ENCODE measurements at regions not wholly inside any gene's neighbourhood (a gene's known extent, or its start where the extent isn't known, plus 50 kb on each side); places are given as distances from the start of the nearest gene placed in this dataset.

DNA sequence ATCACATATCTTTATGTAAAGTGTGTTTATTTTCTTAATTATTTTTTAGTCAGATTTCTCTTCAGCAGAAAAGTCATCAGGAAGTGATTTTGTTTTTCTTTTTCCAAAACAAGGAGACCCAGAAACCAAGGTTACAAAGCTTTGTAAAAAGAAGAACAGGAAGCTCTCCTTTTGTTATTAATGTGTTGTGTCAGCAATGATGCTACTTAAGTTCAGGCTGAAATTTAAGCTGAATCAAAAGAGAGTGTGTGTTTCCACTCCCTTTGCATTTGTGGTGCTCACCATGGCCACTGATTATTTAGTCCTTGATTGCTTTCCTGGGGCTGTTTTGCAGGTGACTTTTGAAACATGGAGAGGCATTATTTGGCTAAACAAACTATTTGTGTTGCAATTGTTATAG lies 155.3 kb upstream of the ATP2B1 start:
- H3K36me3 ChIP-seq, result no peaks in the 10 kb centered on the region
- TF ChIP-seq, protein P1, sequence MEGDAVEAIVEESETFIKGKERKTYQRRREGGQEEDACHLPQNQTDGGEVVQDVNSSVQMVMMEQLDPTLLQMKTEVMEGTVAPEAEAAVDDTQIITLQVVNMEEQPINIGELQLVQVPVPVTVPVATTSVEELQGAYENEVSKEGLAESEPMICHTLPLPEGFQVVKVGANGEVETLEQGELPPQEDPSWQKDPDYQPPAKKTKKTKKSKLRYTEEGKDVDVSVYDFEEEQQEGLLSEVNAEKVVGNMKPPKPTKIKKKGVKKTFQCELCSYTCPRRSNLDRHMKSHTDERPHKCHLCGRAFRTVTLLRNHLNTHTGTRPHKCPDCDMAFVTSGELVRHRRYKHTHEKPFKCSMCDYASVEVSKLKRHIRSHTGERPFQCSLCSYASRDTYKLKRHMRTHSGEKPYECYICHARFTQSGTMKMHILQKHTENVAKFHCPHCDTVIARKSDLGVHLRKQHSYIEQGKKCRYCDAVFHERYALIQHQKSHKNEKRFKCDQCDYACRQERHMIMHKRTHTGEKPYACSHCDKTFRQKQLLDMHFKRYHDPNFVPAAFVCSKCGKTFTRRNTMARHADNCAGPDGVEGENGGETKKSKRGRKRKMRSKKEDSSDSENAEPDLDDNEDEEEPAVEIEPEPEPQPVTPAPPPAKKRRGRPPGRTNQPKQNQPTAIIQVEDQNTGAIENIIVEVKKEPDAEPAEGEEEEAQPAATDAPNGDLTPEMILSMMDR (IDR thresholded peaks at IDR 0.05), result no peak
- DNase-seq (no peak), ATAC-seq (peak; percentile 58)
- H3K4me1 ChIP-seq, result peaks cover 0 to 27% of the 10 kb centered on the region in 2 donors
- peak overlapping the region; percentile 49 to 92 for H3K27ac ChIP-seq
- H3K4me3 ChIP-seq, result no peak overlapping the region
- H3K27me3 ChIP-seq, result no peaks in the 10 kb centered on the region
- intact Hi-C loops (cut with DNase I), result no loop called here
- H3K9me3 ChIP-seq, result no peaks in the 10 kb centered on the region

- Histone ChIP-seq H3K9me3 (no peaks in the 10 kb centered on the region), H3K27ac (peak overlapping the region; percentile 49 to 92), H3K4me1 (peaks cover 0 to 27% of the 10 kb centered on the region in 2 donors), H3K36me3 (no peaks in the 10 kb centered on the region), H3K27me3 (no peaks in the 10 kb centered on the region), H3K4me3 (no peak overlapping the region)
- DNase-seq (no peak), ATAC-seq (peak; percentile 54)
- TF ChIP-seq, protein P1 (IDR thresholded peaks at IDR 0.05), result no peak
- intact Hi-C loops (cut with DNase I), result no loop called here
These were observed 154.9 kb upstream of the ATP2B1 start for GRCh38 chr12:89863493-89863938.

GRCh38 chr12:89862511-89863445 lies 154.1 kb upstream of the ATP2B1 start:
- peaks cover 0 to 27% of the 10 kb centered on the region in 2 donors for H3K4me1 ChIP-seq
- ATAC-seq, result peak; percentile 79
- H3K27ac ChIP-seq, result peak overlapping the region; percentile 49 to 92
- H3K36me3 ChIP-seq, result no peaks in the 10 kb centered on the region
- peak in 1 of 4 donors; percentile 53 for DNase-seq
- intact Hi-C loops (cut with DNase I), result no loop called here
- H3K4me3 ChIP-seq, result no peak overlapping the region
- TF ChIP-seq, protein P1 (IDR thresholded peaks at IDR 0.05), result no peak
- H3K9me3 ChIP-seq, result no peaks in the 10 kb centered on the region
- H3K27me3 ChIP-seq, result no peaks in the 10 kb centered on the region

- H3K27ac ChIP-seq, result no peak overlapping the region
- no peaks in the 10 kb centered on the region for H3K9me3 ChIP-seq
- DNase-seq (no peak), ATAC-seq (no peak)
- no peaks in the 10 kb centered on the region for H3K27me3 ChIP-seq
- TF ChIP-seq, protein P1 (IDR thresholded peaks at IDR 0.05), result no peak
- intact Hi-C loops (cut with DNase I), result no loop called here
- H3K4me3 ChIP-seq, result no peak overlapping the region
- H3K36me3 ChIP-seq, result no peaks in the 10 kb centered on the region
- H3K4me1 ChIP-seq, result peaks cover 0 to 43% of the 10 kb centered on the region in 2 donors
These were observed 152.4 kb upstream of the ATP2B1 start for GRCh38 chr12:89861086-89861485.

DNA sequence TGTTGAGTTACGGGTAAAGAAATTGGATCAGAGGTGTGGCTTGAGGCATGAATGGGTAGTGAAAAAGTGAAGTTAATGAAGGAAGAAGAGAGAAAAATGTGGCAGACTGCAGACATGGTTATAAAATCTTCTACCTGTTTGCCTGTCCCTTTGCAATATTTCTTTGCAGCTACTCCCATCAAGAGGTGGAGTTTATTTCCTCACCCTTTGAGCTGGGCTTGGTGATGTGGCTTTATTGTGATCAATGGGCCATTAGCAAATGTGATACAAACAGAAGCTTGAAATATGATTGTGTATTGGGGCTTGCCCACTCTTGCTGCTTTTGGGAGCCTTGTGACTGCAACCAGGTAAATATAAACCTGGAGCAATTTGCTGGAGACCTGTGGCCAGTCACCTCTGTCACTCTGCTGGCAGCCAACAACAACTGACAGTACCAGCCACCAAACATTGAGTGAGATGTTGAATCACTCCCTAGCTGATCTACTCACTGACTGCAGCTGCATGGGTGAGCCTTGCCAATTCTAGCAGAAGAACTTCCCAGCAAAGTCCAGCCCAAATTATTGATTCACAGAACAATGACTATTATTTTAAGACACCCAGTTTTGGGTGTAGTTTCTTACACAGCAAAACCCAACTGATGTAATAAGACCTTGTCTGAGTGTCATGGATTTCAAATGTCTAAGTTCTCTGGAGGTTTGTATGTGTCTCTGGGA lies 151.0 kb upstream of the ATP2B1 start:
- no peaks in the 10 kb centered on the region for H3K36me3 ChIP-seq
- no peak for ATAC-seq
- no peaks in the 10 kb centered on the region for H3K27me3 ChIP-seq
- TF ChIP-seq, protein P1 (IDR thresholded peaks at IDR 0.05), result no peak
- intact Hi-C loops (cut with DNase I), result no loop called here
- H3K9me3 ChIP-seq, result no peaks in the 10 kb centered on the region
- H3K27ac ChIP-seq, result no peak overlapping the region
- H3K4me1 ChIP-seq, result peaks cover 0 to 45% of the 10 kb centered on the region in 2 donors
- DNase-seq, result no peak
- H3K4me3 ChIP-seq, result no peak overlapping the region

Data from left lung (tissue), 4 donors.